ENCODE measurements at regions not wholly inside any gene's neighbourhood (a gene's known extent, or its start where the extent isn't known, plus 50 kb on each side); places are given as distances from the start of the nearest gene placed in this dataset.
A peak's percentile ranks its signal among the peaks of the same experiment; 100 is the strongest.

DNA sequence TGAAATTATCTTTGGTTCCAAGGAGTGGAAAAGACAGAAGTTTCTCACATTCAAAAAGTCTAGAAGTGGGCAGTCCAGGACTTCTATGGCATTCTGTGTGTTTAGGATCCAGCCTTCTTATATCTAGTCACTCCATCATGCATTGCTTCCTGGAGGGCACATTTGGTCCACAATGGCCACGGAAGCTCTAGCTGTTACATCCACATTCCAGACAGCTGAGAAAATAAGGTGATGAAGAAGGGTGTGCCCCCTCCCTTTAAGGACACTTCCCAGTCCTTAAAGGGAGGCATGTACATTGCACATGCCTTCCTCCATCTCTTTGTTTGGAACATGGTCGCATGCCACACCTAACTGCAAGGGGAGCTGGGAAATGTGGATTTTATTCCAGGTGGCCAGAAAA is 59.9 kb upstream of the BZW1 start:
- DNase-seq (ENCODE audit: low read depth, low spot score) (no peak), FAIRE-seq (peak; percentile 71)
- Histone ChIP-seq H3K79me2 (ENCODE audit: control insufficient read depth, insufficient read depth, low read length) (no peaks in the 10 kb centered on the region), H3K4me2 (ENCODE audit: insufficient read depth, low read length) (no peak overlapping the region), H3K4me1 (ENCODE audit: control insufficient read depth, extremely low read depth, insufficient read depth, low read length) (peaks cover 18% of the 10 kb centered on the region), H3K27me3 (ENCODE audit: control insufficient read depth in 2 of 2, insufficient read depth in 2 of 2, low read length in 2 of 2) (no peaks in the 10 kb centered on the region), H3K9ac (replicated peaks; ENCODE audit: extremely low read depth, insufficient read depth, low read length) (no peak overlapping the region), H2AFZ (ENCODE audit: low read depth, low read length) (no peak overlapping the region), H3K27ac (ENCODE audit: insufficient read depth, low read depth, low read length) (no peak overlapping the region), H3K4me3 (replicated peaks in 1 of 3; ENCODE audit: insufficient read depth in 1 of 3, low read depth in 1 of 3, low read length in 3 of 3) (no peak overlapping the region), H3K9me3 (replicated peaks; ENCODE audit: control insufficient read depth, insufficient read depth, low read length) (no peaks in the 10 kb centered on the region), H4K20me1 (replicated peaks; ENCODE audit: control insufficient read depth, extremely low read depth, insufficient read depth, low read length) (no peaks in the 10 kb centered on the region), H3K36me3 (ENCODE audit: control insufficient read depth in 2 of 2, extremely low read depth in 1 of 2, insufficient read depth in 2 of 2, low read length in 2 of 2) (no peaks in the 10 kb centered on the region), H3K9me1 (replicated peaks; ENCODE audit: control insufficient read depth, extremely low read depth, insufficient read depth, low read length) (no peaks in the 10 kb centered on the region)
- POLR2A ChIA-PET = no interaction called here
- CTCF ChIA-PET = interaction anchor here (0.8 to 3.5 kb wide), 2 partner anchors 13 to 16 kb away, joined by 3 to 11 read pairs; no protein-coding TSS in a partner anchor
- dilution Hi-C loops (cut with MboI; ENCODE audit: extremely low pct_ligation_motif_present, low sequenced_read_pairs) = no loop called here
- no TSS peak for BruUV-seq (replicated peaks)
- intact Hi-C loops (cut with micrococcal nuclease) = no loop called here
- TF ChIP-seq, protein P1, sequence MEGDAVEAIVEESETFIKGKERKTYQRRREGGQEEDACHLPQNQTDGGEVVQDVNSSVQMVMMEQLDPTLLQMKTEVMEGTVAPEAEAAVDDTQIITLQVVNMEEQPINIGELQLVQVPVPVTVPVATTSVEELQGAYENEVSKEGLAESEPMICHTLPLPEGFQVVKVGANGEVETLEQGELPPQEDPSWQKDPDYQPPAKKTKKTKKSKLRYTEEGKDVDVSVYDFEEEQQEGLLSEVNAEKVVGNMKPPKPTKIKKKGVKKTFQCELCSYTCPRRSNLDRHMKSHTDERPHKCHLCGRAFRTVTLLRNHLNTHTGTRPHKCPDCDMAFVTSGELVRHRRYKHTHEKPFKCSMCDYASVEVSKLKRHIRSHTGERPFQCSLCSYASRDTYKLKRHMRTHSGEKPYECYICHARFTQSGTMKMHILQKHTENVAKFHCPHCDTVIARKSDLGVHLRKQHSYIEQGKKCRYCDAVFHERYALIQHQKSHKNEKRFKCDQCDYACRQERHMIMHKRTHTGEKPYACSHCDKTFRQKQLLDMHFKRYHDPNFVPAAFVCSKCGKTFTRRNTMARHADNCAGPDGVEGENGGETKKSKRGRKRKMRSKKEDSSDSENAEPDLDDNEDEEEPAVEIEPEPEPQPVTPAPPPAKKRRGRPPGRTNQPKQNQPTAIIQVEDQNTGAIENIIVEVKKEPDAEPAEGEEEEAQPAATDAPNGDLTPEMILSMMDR (IDR thresholded peaks at IDR 0.05; ENCODE audit: extremely low read depth in 1 of 2, insufficient read depth in 1 of 2, low read depth in 1 of 2, low read length in 2 of 2) = no peak
- no peak for TF ChIP-seq POLR2A (IDR thresholded peaks at IDR 0.05; ENCODE audit: low read depth, low read length)
- TF ChIP-seq EZH2 (IDR thresholded peaks at IDR 0.05; ENCODE audit: borderline replicate concordance, low read depth, low read length, severe bottlenecking) = no peak
- TF ChIP-seq FOS (IDR thresholded peaks at IDR 0.05; ENCODE audit: borderline replicate concordance, insufficient read depth, low read length) = no peak
- TF ChIP-seq, protein P2, sequence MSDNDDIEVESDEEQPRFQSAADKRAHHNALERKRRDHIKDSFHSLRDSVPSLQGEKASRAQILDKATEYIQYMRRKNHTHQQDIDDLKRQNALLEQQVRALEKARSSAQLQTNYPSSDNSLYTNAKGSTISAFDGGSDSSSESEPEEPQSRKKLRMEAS (IDR thresholded peaks at IDR 0.05; ENCODE audit: insufficient read depth, insufficient read length) = no peak
- TF ChIP-seq MYC (IDR thresholded peaks at IDR 0.05; ENCODE audit: low read depth, low read length) = no peak
- no peak for TF ChIP-seq GATA2 (IDR thresholded peaks at IDR 0.05; ENCODE audit: insufficient read depth, insufficient read length, low read depth, low read length)
- TF ChIP-seq JUN (IDR thresholded peaks at IDR 0.05; ENCODE audit: borderline replicate concordance, insufficient read depth, insufficient read length, low read depth) = no peak
- TF ChIP-seq POLR2AphosphoS5 (IDR thresholded peaks at IDR 0.05; ENCODE audit: insufficient read depth, low read depth, low read length) = no peak

Data from endothelial cell of umbilical vein (primary cell).